ENCODE measurements at regions not wholly inside any gene's neighbourhood (a gene's known extent, or its start where the extent isn't known, plus 50 kb on each side); places are given as distances from the start of the nearest gene placed in this dataset.

DNA sequence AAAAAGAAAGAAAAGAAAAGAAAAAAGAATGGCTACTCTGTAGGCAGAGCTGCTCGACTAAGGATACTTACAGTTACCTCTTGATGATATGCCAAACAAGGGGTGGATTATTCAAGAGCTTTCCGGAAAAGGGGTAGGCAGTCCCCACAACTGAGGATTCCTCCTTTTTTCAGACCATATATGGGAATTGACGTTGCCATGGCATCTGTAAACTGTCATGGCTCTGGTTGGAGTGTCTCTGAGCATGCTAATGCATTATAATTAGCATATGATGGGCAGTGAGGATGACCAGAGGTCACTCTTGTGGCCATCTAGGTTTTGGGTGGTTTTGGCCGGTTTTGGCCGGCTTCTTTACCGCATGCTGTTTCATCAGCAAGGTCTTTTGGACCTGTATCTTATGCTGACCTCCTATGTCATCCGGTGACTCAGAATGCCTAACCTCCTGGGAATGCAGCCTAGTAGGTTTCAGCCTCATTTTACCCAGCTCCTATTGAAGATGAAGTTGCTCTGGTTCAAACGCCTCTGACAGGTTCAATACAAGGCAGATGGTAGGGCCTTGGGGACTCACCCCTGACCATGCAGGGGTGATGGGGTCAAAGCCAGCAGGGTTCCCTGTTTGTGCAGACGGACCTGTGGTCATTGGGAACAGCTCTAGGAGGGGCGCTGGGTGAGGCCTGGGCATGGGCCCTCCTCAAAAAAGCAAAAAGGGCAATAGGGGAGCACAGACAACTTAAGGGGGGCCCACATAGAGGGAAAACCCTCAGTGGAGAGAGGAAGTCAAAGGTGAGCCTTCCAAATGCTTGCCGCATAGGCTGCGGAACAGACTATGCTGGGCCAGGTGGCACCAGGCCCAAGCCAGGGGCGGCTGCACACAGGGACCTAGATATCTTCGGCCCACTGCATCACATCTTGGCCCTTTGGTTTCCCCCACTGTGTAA is 251.2 kb upstream of the RAB6C start:
- no peak for DNase-seq (ENCODE audit: low read depth)

- no peak for DNase-seq (ENCODE audit: low read depth)
These were observed 250.5 kb upstream of the RAB6C start for GRCh38 chr2:129729011-129729410.

GRCh38 chr2:129729646-129730045 is 249.8 kb upstream of the RAB6C start:
- DNase-seq (ENCODE audit: low read depth), result no peak

DNA sequence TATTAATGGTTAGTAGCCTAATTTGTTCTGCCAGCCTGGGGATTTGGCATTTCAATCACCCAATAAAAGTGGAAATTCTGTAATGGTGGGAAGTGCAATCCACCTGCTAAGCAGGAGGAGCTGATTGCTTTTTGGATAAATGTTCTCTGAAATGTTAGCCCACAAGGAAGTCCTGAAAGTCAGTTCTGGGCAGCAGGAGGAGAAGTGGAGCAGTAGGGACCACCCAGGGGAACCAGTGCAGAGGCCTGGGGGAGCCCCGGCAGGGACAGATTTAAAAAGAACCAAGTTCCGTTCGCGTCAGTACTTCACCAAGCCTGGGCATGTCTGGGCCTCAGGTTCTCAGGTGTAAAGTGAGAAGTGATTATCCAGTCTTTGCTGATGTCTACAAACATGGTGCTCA is 248.5 kb upstream of the RAB6C start:
- no peak for DNase-seq (ENCODE audit: low read depth)

GRCh38 chr2:129731907-129732629 is 247.4 kb upstream of the RAB6C start:
- no peak for DNase-seq (ENCODE audit: low read depth)

DNA sequence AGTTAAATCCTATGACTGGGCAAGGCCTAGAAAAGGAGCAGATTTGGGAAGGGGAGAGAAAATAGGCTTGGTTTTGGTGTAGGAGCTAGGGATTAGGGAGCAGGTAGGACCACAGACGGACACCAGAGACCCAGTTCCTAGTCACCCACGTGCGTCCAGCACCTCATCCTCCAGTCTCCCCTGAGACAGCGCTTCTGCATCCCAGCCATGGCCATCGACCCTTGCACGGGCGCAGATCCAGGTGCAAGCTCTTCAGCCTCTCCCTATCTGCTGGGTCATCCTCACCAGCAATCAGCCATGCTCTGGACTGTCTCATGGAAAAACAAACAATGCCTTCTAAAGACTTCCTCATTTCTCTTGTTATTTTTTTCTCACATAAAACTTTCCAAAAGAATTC is 246.8 kb upstream of the RAB6C start:
- no peak for DNase-seq (ENCODE audit: low read depth)

- no peak for DNase-seq (ENCODE audit: low read depth)
These were observed 246.4 kb upstream of the RAB6C start for GRCh38 chr2:129733041-129733440.

GRCh38 chr2:129733579-129733978 is 245.9 kb upstream of the RAB6C start:
- DNase-seq (ENCODE audit: low read depth), result no peak

GRCh38 chr2:129734343-129735034 is 245.0 kb upstream of the RAB6C start:
- no peak for DNase-seq (ENCODE audit: low read depth)

- no peak for DNase-seq (ENCODE audit: low read depth)
These were observed 243.9 kb upstream of the RAB6C start for GRCh38 chr2:129735576-129735975.

DNA sequence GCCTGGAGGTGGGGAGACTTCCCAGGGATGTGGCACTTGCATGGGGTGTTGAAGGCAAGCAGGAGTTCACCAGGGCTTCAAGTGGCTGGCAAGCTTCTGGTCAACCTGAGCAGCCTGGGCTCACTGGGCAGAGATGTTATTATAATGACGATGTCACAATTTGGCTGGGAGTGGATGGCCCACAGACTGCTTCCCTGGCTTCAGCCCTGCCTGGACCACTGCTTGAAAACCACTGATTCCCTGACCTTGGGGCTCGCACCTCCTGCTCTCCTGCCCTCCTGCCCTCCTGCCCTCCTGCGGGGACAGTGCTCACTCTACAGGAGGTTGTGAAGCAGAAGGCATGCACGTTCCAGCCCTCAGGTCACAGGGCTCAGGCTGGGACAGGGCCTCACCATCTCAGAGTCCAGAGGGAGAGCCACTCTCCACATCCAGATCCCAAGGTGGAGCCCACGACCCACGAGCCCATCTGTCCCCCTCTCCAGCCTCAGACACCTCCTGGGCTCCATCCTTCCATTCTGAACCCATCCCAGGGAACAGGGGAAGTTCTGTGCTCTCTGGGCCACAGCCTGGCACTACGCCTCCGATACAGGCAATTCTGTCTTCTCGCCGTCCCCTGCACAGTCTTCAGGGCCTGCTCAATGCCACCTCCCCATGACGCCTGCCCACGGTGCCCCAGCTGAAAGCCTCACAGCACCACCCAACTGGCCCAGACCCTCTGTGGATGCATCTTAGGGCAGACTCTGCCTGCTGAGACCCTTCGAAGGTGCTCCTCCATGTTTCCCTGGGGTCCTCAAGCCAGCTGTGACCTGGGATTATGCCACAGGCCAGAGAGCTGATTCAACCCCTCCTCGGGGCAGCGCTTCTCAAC is 241.6 kb upstream of the RAB6C start:
- DNase-seq (ENCODE audit: low read depth), result no peak

- no peak for DNase-seq (ENCODE audit: low read depth)
These were observed 240.7 kb upstream of the RAB6C start for GRCh38 chr2:129738799-129739198.

DNA sequence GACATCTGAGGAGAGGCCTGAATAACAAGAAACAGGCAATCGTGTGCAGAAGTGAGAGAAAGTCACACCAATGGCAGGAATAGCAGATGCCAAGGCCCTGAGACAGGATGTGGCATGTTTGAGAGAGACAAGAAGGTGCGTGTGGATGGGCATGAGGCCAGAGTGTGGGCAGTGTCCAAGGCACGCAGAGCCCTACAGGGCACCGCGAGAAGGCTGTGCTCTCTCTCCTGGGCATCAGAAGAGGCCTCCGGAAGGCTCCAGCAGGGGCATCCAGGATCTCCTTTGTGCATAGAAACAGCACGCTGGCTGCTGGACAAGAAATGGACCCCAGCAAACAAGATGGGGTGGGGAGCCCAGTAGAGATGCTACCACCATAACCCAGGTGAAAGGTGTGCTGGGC is 239.0 kb upstream of the RAB6C start:
- DNase-seq (ENCODE audit: low read depth), result no peak

DNA sequence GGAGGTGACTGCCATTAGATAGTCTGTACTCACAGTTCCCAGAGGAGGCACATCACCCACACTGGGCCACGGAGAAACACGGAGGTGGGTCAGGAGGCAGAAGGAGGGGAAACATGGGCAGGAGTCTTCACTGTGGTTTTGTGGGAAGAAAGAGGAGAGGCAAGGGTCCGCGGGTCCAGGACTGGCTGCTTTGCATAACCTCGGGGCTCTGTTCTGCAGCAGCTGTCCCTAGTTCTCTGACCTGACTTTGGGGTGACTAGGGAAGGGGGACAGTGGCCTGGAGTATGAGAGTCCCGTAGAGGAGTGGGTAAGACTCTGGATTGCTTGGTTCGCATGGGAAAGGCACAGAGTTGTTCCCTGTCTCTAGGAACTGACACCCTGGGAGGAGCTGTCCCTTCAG is 238.3 kb upstream of the RAB6C start:
- no peak for DNase-seq (ENCODE audit: low read depth)

DNA sequence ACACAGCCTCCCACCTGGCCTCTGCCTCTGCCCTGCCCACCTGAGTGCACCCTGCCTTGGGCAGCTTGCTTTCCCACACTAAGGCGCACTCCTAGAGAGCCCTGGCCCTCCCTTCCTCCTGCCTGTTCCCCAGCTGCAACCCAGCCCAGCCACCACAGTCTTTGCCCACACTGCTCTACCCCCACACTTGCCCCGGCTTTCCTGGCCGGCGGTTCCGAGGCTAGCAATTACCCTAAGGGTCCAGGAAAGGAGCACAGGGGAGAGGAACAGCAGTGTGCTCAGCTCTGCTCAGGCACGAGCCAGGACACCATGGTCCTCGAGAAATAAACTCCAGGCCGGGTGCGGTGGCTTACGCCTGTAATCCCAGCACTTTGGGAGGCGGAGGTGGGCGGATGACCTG is 237.8 kb upstream of the RAB6C start:
- DNase-seq (ENCODE audit: low read depth), result no peak

DNA sequence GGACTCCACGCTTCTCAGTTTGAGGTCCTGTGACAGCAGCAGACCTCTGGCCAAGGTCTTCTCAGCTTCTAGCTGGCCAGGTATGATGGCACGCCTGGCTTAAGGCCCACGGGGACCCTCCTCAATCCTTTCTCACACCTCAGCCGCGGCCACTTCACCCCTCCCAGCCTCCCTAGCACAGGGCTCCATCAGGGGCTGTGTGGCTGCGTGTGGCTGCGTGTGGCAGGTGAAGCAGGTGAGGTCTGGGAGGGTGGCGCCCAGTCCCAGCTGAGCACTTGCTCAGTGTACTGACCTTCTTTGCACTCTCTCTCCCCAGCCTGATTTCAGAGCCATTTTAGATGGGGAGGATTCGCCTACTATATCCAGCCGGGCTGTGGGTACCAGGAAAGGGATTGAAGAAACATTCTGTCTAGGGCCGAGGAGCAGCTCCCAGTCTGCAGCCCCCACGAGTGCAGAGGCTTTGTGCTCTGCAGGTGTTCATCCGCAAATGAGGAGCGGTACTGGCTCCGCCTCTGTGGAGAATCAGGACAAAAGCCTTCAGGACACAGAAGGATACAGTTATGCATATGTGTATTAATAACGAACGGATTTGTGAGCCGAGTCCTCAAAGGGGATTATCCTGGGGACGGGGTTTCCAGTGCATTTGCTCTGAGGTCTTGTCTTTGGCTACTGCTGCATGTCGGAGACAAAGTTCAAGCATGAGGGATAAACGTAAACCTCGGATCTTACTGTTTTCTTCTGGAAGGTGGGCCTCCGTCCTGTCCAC is 236.9 kb upstream of the RAB6C start:
- DNase-seq (ENCODE audit: low read depth), result no peak

DNA sequence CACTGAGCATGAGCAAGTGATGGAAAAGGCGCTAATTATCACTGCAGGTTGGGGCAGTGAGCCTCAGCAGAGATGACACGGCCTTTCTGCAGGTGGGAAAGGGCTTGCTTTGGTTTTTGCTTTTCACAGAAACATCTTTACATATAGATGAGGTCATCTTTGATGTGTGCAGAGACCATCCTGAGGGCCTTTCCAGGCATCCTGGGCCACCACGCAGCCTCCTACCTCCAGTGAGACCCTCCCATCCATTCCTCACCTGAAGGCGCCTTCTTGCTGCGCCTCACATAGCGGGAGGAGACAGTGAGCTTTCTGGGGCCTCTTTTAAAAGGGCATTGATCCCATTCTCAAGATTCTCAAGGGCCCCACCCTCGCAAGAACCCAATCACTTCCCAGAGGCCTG is 235.3 kb upstream of the RAB6C start:
- no peak for DNase-seq (ENCODE audit: low read depth)

GRCh38 chr2:129744649-129745048 is 234.8 kb upstream of the RAB6C start:
- no peak for DNase-seq (ENCODE audit: low read depth)

DNA sequence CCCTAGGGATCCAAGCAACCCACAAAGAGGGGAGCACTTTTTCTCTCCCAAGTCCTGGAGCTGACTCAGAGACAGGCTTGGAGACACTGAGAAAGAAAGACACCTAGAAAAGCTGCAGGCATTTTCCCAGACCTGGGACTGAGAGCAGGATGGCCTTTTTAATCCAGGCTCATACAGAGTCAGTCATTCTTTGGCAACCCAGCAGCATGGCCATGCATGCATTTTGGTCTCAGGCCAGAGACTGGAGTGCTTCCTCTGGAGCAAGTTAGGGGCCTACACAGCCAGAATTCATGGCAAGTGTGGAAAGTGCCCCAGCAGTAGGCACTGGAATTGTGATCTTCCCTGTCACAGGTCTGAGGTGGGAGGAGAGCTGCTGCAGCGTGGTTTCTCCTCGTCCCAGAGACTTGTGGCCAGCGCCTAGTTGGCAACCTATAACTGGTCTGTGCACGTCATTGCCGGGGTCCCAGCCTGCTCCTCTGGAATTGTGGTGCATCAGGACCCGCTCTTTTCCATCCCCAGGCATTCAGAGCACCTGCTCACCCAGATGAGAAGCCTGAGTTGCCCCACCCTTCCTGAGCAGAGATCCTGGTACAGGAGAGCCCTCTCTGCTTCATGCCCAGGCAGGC is 231.9 kb upstream of the RAB6C start:
- no peak for DNase-seq (ENCODE audit: low read depth)

DNA sequence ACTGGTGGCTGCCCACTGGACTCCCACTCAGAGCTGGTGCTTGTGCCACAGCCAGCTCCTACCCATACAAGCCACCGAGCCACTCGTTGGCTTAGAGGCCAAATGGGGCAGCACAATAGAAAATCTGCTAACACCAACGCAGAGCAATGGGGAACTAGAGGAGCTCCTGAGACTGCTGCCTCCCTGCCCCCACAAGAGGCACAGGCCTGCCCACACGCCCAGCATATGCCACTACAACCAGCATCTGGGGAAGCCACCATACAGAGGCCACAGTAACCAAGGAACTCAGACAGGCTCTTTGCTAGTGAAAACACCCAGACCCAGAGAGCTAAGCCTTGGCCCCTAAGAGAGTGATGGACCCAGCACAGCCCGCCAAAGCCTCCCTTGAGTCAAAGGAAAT is 231.2 kb upstream of the RAB6C start:
- DNase-seq (ENCODE audit: low read depth), result no peak

- DNase-seq (ENCODE audit: low read depth), result no peak
These were observed 230.8 kb upstream of the RAB6C start for GRCh38 chr2:129748653-129749052.
